Left ventricle myocardium inferior (tissue), 1 donor: ENCODE measurements at regions not wholly inside any gene's neighbourhood (a gene's known extent, or its start where the extent isn't known, plus 50 kb on each side); places are given as distances from the start of the nearest gene placed in this dataset.
A peak's percentile ranks its signal among the peaks of the same experiment; 100 is the strongest.

Experiments
- DNase-seq: peaks from one replicate; pipeline ENCODE4 v3.0.0-alpha.2; 2020
- H3K27ac ChIP-seq: fragments of 200-600 bp; replicated peaks from 2 replicates; pipeline ENCODE4 v1.8.0; 2021
- H3K27me3 ChIP-seq: fragments of 200-600 bp; 2 replicates; pipeline ENCODE4 v1.8.0; 2021; ENCODE audit warnings: low read depth
- H3K36me3 ChIP-seq: fragments of 200-600 bp; 2 replicates; pipeline ENCODE4 v1.8.0; 2021
- H3K4me1 ChIP-seq: fragments of 200-600 bp; 2 replicates; pipeline ENCODE4 v1.8.0; 2021
- H3K4me3 ChIP-seq: fragments of 200-600 bp; 2 replicates; pipeline ENCODE4 v1.8.0; 2021; ENCODE audit warnings: mild to moderate bottlenecking, moderate library complexity
- H3K9me3 ChIP-seq: fragments of 200-600 bp; replicated peaks from 2 replicates; pipeline ENCODE4 v1.8.0; 2021
- CTCF ChIP-seq: fragments of 200-600 bp; IDR thresholded peaks from 2 replicates; pipeline ENCODE4 v1.8.0; 2021; ENCODE audit warnings: antibody characterized with exemption, mild to moderate bottlenecking, borderline replicate concordance
- intact Hi-C: fragments of 100-400 bp; cut with micrococcal nuclease; formaldehyde crosslinking; loops from one replicate; pipeline ENCODE4 v1.11.0; 2022
- donor health status: DM: no; HTN: yes; CAD: no; lungs with severe emphysema.

GRCh38 chr1:8214501-8215173 is 103.3 kb upstream of the SLC45A1 start:
- H3K36me3 ChIP-seq: no peaks in the 10 kb centered on the region
- H3K27me3 ChIP-seq: peaks cover 13% of the 10 kb centered on the region
- intact Hi-C loops: no loop called here
- no peaks in the 10 kb centered on the region for H3K9me3 ChIP-seq
- no peak for TF ChIP-seq CTCF
- peak overlapping the region; percentile 77 for H3K27ac ChIP-seq
- peaks cover 45% of the 10 kb centered on the region for H3K4me1 ChIP-seq
- no peak for DNase-seq
- no peak overlapping the region for H3K4me3 ChIP-seq

GRCh38 chr1:8213676-8214075 is 104.2 kb upstream of the SLC45A1 start:
- Histone ChIP-seq H3K27ac (no peak overlapping the region), H3K9me3 (no peaks in the 10 kb centered on the region), H3K27me3 (peaks cover 15% of the 10 kb centered on the region), H3K4me1 (peaks cover 45% of the 10 kb centered on the region), H3K4me3 (no peak overlapping the region), H3K36me3 (no peaks in the 10 kb centered on the region)
- no peak for DNase-seq
- no peak for TF ChIP-seq CTCF
- intact Hi-C loops: no loop called here

- TF ChIP-seq CTCF: no peak
- no peak overlapping the region for H3K27ac ChIP-seq
- no peak overlapping the region for H3K4me3 ChIP-seq
- peaks cover 45% of the 10 kb centered on the region for H3K4me1 ChIP-seq
- peaks cover 15% of the 10 kb centered on the region for H3K27me3 ChIP-seq
- no peaks in the 10 kb centered on the region for H3K36me3 ChIP-seq
- DNase-seq: no peak
- H3K9me3 ChIP-seq: no peaks in the 10 kb centered on the region
- intact Hi-C loops: no loop called here
Measured at GRCh38 chr1:8213136-8213535, 104.8 kb upstream of the SLC45A1 start.

- H3K27ac ChIP-seq: no peak overlapping the region
- DNase-seq: no peak
- intact Hi-C loops: no loop called here
Measured at GRCh38 chr1:8212580-8213031, 105.3 kb upstream of the SLC45A1 start.

GRCh38 chr1:8211883-8212579 is 105.9 kb upstream of the SLC45A1 start:
- no peak for TF ChIP-seq CTCF
- no peaks in the 10 kb centered on the region for H3K36me3 ChIP-seq
- intact Hi-C loops: no loop called here
- H3K4me3 ChIP-seq: no peak overlapping the region
- H3K27ac ChIP-seq: peak overlapping the region; percentile 30
- peaks cover 37% of the 10 kb centered on the region for H3K4me1 ChIP-seq
- H3K9me3 ChIP-seq: no peaks in the 10 kb centered on the region
- peaks cover 15% of the 10 kb centered on the region for H3K27me3 ChIP-seq
- no peak for DNase-seq

More at GRCh38 chr1:8212580-8213031, 105.3 kb upstream of the SLC45A1 start:
- H3K36me3 ChIP-seq: no peaks in the 10 kb centered on the region
- no peaks in the 10 kb centered on the region for H3K9me3 ChIP-seq
- no peak for TF ChIP-seq CTCF
- H3K4me1 ChIP-seq: peaks cover 42% of the 10 kb centered on the region
- no peak overlapping the region for H3K4me3 ChIP-seq
- peaks cover 15% of the 10 kb centered on the region for H3K27me3 ChIP-seq
